HG03025 (cell line): ENCODE measurements at regions not wholly inside any gene's neighbourhood (a gene's known extent, or its start where the extent isn't known, plus 50 kb on each side); places are given as distances from the start of the nearest gene placed in this dataset.

ENCODE experiments used
- ATAC-seq: cut with Tn5 transposase; IDR thresholded peaks from one replicate; pipeline ENCODE4 v1.9.1; 2021; ENCODE audit warnings: mild to moderate bottlenecking, moderate library complexity; ENCODE audit not compliant: unreplicated experiment, low FRiP score

GRCh38 chr9:117775591-117775990 is 71.4 kb downstream of the TLR4 start:
- ATAC-seq = no peak

DNA sequence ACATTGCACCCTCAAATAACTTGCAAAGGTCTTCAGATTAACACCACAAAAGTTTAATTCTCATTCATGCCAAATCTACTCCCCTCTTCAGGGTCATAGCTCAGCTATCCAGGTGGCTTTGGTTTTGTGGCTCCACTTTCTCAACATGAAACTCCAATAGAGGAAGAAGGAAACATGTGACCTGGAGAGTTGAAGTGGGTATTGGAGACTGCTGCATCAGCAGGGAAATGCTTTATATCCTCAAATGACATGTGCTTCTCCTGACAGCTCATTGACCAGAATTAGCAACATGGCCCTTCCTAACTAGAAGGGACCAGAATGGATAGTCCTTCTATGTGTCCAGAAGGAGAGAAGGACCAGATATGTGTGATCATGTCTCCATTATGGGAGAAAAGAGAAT is 73.6 kb downstream of the TLR4 start:
- ATAC-seq = no peak

GRCh38 chr9:117779760-117780159 is 75.6 kb downstream of the TLR4 start:
- no peak for ATAC-seq

DNA sequence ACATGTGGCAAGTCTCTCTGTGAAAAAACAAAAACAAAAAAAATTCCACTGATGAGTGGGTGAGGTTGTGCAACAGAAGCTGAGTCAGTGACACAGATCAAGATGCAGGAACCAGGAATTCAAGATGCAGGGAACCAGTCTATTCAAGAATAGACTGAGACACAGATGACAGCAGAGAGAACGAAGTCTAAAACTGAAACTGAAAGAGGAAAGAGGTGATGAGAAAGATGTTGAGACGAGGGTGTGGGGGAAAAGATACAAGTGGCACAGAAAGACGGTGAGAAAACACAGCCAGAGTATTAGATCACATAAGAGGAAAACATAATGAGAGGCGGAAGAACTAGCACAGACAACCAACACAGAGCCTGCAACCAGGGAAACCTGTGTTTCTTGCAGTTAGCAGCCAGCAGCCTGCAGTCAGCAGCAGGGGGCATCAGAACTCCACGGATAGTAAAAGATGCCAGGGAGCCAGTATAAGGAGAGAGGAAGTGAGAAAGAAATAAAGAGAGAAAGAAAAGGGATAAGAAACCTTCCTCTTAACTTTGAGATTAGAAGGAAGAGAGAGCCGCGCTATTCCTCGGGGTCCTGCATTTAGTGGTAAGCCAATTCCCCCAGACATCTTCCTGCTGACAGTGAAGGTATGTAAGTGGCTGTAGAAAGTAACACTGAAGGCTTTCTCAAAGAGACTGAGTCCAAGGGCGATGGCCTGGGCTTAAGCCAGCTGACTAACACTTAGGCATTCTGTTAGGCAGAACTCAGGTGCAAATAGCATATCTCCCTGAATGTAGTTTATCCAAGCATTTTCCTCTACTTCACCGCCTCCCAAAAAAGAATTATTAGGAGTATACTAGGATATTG is 79.0 kb downstream of the TLR4 start:
- ATAC-seq = peak; percentile 71

GRCh38 chr9:117783828-117784227 is 79.6 kb downstream of the TLR4 start:
- ATAC-seq = peak; percentile 54

GRCh38 chr9:117784996-117785395 is 80.8 kb downstream of the TLR4 start:
- no peak for ATAC-seq

- no peak for ATAC-seq
Measured at GRCh38 chr9:117787746-117788145, 83.5 kb downstream of the TLR4 start.

- no peak for ATAC-seq
Measured at GRCh38 chr9:117795271-117795670, 91.1 kb downstream of the TLR4 start.

GRCh38 chr9:117796681-117797080 is 92.5 kb downstream of the TLR4 start:
- ATAC-seq = no peak

DNA sequence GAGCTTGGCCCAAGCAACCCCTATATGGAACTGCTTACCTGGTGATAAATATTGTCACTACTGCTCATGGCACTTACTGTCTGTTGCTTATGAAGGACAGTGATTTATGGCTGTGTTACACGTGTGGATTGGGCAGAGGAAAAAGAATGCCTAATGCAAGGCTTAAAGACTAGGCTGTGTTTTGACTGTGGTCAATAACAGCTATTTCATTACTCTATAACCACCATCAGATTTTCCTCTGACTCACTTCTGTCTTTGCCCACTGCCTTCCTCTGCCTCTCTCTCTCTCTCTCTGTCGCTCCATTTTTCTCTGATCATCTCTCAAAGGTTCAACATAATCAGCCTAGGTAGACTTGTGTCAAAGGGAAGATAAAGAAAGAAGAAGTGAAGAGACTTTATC is 96.2 kb downstream of the TLR4 start:
- no peak for ATAC-seq

DNA sequence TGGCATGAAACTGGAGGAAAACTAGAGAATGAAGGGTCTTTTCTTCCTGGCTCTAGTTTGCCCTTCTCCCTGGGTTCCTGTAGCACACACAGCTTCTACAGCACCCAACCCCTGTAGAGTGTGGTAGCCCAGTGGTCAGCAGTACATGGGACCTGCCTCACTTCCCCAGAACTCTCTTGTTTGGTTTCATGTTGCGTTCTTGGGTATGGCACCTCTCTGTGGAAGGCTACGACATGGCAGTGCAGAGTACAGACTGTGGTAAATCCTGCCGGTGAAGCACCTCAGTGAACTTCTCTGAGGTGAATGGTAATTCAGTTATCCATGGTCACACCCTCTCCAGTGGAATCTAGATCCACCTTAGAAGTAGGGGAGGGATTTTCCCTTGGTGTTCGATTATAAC is 105.5 kb downstream of the TLR4 start:
- ATAC-seq = no peak

DNA sequence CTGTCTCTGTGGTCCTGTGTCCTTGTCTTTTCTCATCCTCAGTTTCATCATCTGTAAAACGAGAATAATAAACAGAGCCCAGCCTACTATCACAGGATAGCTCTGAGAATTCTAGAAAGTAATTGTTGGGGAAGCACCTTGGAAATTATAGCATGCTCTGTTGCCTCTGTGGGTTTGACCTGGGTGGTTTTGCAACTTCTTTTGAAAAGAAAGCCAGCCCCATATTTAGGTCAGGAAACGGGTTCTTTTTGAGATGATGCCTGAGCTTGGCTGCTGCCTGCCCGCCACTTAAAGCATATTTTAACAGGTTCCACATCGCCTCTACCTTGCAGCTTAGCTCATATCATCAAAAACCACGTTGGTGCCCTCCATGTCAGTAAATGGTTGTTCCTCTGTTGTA is 111.1 kb downstream of the TLR4 start:
- ATAC-seq = no peak

DNA sequence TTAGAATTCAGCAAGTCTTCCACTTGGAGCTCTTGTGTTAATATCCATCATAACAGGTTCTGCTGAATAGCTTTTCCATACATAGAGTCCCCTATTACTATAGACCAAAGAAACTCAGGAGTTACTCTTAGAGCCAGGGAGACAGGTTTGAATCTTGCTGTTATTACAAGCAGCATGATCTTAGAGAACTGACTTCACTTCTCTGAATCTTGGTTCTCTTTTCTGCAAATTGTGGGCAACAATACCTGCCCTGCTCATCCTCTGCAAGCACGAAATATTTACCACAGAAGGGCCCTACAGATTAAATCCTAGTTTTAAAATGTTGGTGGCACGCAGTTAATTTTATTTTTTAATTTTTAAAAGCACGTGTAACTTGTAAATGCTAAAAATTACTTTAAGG is 111.7 kb downstream of the TLR4 start:
- no peak for ATAC-seq

- no peak for ATAC-seq
Measured at GRCh38 chr9:117821954-117822353, 117.8 kb downstream of the TLR4 start.

DNA sequence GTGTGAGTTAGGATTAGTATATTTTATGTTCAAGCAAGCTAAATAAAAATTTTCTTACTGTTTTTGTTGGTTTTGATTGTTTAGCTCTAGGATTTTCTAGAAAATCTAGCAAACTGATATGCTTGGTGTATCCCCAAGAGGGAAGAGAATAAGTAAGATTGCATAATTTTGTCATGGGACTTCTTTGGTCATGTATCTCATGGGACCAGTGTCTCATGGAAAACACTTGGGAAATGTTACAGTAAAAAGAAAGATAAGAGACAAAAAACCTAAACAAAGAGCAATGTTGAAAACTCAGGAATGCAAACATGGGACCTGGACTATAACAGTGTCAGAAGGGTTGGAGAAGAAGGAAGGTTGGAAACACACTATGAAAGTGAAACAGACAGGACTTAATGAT is 119.4 kb downstream of the TLR4 start:
- ATAC-seq = no peak

DNA sequence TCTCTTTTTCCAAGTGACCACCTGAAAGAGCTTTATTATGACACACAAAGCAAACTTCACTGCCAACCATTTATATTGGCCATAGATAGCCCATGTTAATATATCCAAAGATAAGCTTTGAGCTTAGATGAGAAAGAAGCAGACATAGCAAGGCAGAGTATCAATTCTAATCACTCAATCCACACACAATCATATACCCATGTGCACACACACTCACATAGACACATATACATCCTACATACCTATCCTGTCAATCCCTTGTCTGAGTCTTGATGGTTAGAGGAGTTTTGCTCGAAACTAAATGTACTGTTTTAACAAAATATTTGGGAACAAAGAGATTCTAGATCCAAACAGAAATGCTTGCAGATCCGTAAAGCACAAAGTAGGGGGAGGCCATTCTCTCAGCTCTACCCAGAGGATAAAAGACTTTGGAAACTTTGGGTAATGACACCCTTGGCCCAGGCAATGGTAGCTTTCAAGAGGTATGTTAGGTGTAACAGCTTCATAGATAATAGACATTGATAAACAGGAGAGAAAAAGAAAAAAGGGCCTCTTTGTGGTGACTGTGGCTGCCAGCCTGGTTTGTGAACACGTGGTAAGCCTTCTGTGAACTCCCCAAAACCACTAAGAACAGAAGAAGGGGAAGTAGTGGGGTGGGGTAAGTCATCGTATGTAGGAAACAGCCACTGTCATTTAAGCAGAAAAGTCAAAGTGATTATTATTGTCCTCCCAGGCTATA is 121.6 kb downstream of the TLR4 start:
- peak; percentile 97 for ATAC-seq

DNA sequence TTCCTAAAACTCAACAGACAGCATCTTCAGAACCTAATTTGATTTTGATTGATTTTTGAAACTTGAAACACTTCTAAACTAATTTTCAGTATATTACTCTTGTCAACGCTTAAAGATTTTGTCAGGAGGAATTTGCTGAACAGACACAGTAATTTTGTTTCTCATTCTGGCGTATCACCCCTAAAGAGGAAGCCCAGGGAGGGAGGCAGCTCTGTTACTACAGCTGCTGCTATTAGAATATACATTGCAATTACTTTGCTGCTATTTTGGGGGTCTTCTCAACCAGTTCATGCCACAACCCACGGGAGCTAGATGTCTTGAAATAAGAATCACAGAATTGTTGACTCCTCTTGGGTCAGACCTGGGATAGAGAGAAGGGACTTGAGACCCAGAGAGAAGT is 122.6 kb downstream of the TLR4 start:
- no peak for ATAC-seq

GRCh38 chr9:117827456-117827855 is 123.3 kb downstream of the TLR4 start:
- no peak for ATAC-seq

DNA sequence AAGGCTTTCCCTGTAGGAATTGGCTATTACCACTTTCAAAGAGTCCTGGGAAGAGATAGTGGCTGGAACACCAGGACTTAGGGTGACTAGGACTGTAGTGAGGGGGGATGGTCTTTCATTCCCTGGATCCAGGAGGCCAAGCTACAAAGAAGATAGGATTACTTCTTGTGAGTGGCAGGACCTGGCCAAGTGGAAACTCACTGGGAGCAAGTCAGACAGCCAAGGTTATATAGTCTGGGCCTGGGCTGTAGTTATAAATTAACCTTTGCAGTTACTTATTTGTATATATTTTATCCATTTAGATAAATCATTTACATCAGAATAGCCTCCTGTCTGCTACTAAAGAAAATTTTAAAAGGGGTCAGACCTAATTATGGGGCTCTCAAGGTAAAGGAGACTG is 124.3 kb downstream of the TLR4 start:
- ATAC-seq = no peak

DNA sequence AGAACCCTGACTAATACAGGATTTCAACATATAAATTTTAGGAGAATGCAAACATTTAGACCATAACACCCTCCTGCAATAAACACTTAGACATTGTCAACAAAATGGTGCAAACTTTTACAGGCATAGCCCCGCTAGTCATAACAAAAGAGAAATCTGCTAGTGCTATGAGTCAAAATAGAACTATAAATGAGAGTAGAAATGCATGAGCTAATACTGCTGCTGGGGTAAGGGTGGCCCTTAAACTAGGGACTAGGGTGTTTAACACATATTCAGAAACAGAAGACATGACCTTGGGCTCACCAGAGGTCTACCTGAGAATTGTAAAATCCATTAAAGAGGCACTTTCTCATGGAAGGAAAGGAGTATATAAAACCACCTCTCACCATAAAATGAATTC is 131.6 kb downstream of the TLR4 start:
- ATAC-seq = peak; percentile 70

- no peak for ATAC-seq
Measured at GRCh38 chr9:117839862-117840261, 135.7 kb downstream of the TLR4 start.
